ENCODE measurements at regions not wholly inside any gene's neighbourhood (a gene's known extent, or its start where the extent isn't known, plus 50 kb on each side); places are given as distances from the start of the nearest gene placed in this dataset.

- TF ChIP-seq, protein P1, sequence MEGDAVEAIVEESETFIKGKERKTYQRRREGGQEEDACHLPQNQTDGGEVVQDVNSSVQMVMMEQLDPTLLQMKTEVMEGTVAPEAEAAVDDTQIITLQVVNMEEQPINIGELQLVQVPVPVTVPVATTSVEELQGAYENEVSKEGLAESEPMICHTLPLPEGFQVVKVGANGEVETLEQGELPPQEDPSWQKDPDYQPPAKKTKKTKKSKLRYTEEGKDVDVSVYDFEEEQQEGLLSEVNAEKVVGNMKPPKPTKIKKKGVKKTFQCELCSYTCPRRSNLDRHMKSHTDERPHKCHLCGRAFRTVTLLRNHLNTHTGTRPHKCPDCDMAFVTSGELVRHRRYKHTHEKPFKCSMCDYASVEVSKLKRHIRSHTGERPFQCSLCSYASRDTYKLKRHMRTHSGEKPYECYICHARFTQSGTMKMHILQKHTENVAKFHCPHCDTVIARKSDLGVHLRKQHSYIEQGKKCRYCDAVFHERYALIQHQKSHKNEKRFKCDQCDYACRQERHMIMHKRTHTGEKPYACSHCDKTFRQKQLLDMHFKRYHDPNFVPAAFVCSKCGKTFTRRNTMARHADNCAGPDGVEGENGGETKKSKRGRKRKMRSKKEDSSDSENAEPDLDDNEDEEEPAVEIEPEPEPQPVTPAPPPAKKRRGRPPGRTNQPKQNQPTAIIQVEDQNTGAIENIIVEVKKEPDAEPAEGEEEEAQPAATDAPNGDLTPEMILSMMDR (conservative IDR thresholded peaks at IDR 0.05; ENCODE audit: low read depth, low read length) = no peak
- no peak for TF ChIP-seq EZH2 (IDR thresholded peaks at IDR 0.05; ENCODE audit: borderline replicate concordance, low read depth, low read length, poor library complexity, severe bottlenecking)
These were observed 132.6 kb downstream of the LCA5 start for GRCh38 chr6:79404677-79405076.

Measured in A673 (cell line).